Vagina (tissue), 2 donors: ENCODE measurements at regions not wholly inside any gene's neighbourhood (a gene's known extent, or its start where the extent isn't known, plus 50 kb on each side); places are given as distances from the start of the nearest gene placed in this dataset.

Experiments used
- POLR2A ChIP-seq, 2 donors: fragments of 450-650 bp; IDR thresholded peaks; one replicate each; pipeline ENCODE4 v1.6.1; 2017; ENCODE audit warnings: antibody characterized with exemption in 2 of 2, mild to moderate bottlenecking in 2 of 2, moderate library complexity in 2 of 2
- POLR2AphosphoS5 ChIP-seq, 2 donors: sonication (generic); formaldehyde crosslinking; IDR thresholded peaks; one replicate each; pipeline ENCODE4 v1.9.0; 2017; ENCODE audit warnings: antibody characterized with exemption in 2 of 2, mild to moderate bottlenecking in 2 of 2, low read depth in 1 of 2; ENCODE audit not compliant: insufficient read depth in 1 of 2
- TF ChIP-seq, protein P1 (sequence below), 3 experiments: fragments of 450-650 bp in 2 of 3; fragments of 200-600 bp in 1 of 3; sonication (generic) in 1 of 3; IDR thresholded peaks; one replicate each; pipeline ENCODE4 v1.5.1; 2017 to 2019; ENCODE audit warnings: antibody characterized with exemption in 3 of 3, mild to moderate bottlenecking in 2 of 3, moderate library complexity in 2 of 3

- TF ChIP-seq, protein P1, sequence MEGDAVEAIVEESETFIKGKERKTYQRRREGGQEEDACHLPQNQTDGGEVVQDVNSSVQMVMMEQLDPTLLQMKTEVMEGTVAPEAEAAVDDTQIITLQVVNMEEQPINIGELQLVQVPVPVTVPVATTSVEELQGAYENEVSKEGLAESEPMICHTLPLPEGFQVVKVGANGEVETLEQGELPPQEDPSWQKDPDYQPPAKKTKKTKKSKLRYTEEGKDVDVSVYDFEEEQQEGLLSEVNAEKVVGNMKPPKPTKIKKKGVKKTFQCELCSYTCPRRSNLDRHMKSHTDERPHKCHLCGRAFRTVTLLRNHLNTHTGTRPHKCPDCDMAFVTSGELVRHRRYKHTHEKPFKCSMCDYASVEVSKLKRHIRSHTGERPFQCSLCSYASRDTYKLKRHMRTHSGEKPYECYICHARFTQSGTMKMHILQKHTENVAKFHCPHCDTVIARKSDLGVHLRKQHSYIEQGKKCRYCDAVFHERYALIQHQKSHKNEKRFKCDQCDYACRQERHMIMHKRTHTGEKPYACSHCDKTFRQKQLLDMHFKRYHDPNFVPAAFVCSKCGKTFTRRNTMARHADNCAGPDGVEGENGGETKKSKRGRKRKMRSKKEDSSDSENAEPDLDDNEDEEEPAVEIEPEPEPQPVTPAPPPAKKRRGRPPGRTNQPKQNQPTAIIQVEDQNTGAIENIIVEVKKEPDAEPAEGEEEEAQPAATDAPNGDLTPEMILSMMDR (IDR thresholded peaks at IDR 0.05) = no peak
- TF ChIP-seq POLR2A (IDR thresholded peaks at IDR 0.05) (no peak), POLR2AphosphoS5 (IDR thresholded peaks at IDR 0.05; ENCODE audit: insufficient read depth in 1 of 2, low read depth in 1 of 2) (no peak)
These were observed 794.5 kb downstream of the MED13L start for GRCh38 chr12:115482943-115483342.
